Gastroesophageal sphincter (tissue), 3 donors: ENCODE measurements at regions not wholly inside any gene's neighbourhood (a gene's known extent, or its start where the extent isn't known, plus 50 kb on each side); places are given as distances from the start of the nearest gene placed in this dataset.

Source experiments
- EP300 ChIP-seq: sonication (generic); formaldehyde crosslinking; IDR thresholded peaks from one replicate; pipeline ENCODE4 v1.6.1; 2017; ENCODE audit warnings: antibody characterized with exemption, mild to moderate bottlenecking
- POLR2A ChIP-seq, 2 donors: fragments of 450-650 bp; IDR thresholded peaks; one replicate each; pipeline ENCODE4 v1.6.1; 2017; ENCODE audit warnings: antibody characterized with exemption in 2 of 2, mild to moderate bottlenecking in 2 of 2, moderate library complexity in 1 of 2
- POLR2AphosphoS5 ChIP-seq: sonication (generic); formaldehyde crosslinking; IDR thresholded peaks from one replicate; pipeline ENCODE4 v1.6.1; 2017; ENCODE audit warnings: antibody characterized with exemption
- TF ChIP-seq, protein P1 (sequence below), 4 experiments: fragments of 200-600 bp in 2 of 4; fragments of 450-650 bp in 2 of 4; sonication (generic) in 1 of 4; IDR thresholded peaks; one replicate each; pipeline ENCODE4 v1.5.1; 2017 to 2019; ENCODE audit warnings: antibody characterized with exemption in 4 of 4, mild to moderate bottlenecking in 2 of 4, moderate library complexity in 2 of 4

DNA sequence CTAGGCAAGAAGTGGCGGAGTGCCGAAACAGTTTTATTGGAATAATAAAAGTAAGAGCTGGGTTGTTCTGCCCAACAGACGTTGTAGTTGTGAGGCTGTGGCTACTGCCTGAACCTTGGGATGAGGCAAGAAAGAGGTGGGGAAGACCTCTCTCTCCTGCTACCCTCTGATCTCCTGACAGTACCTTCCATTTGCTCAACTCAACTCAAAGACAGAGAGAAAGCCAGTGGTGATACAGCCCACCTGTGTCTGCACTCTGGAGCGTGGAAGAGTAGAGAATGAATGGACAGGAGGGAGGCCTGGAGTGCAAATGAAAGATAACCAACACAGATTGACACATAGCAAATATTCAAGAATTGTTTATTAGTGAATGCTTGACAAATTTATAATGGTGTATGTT lies 590.3 kb downstream of the NYAP2 start:
- TF ChIP-seq POLR2AphosphoS5 (no peak), EP300 (no peak), POLR2A (IDR thresholded peaks at IDR 0.05) (no peak)
- TF ChIP-seq, protein P1, sequence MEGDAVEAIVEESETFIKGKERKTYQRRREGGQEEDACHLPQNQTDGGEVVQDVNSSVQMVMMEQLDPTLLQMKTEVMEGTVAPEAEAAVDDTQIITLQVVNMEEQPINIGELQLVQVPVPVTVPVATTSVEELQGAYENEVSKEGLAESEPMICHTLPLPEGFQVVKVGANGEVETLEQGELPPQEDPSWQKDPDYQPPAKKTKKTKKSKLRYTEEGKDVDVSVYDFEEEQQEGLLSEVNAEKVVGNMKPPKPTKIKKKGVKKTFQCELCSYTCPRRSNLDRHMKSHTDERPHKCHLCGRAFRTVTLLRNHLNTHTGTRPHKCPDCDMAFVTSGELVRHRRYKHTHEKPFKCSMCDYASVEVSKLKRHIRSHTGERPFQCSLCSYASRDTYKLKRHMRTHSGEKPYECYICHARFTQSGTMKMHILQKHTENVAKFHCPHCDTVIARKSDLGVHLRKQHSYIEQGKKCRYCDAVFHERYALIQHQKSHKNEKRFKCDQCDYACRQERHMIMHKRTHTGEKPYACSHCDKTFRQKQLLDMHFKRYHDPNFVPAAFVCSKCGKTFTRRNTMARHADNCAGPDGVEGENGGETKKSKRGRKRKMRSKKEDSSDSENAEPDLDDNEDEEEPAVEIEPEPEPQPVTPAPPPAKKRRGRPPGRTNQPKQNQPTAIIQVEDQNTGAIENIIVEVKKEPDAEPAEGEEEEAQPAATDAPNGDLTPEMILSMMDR (IDR thresholded peaks at IDR 0.05), result no peak
